WTC11 (cell line): ENCODE measurements at regions not wholly inside any gene's neighbourhood (a gene's known extent, or its start where the extent isn't known, plus 50 kb on each side); places are given as distances from the start of the nearest gene placed in this dataset.

Source experiments
- ATF1 ChIP-seq: sonication (generic); formaldehyde crosslinking; IDR thresholded peaks from 2 replicates; pipeline ENCODE4 v1.8.1; 2023; ENCODE audit warnings: mild to moderate bottlenecking, moderate library complexity, missing genetic modification reagents
- CTCF ChIP-seq: fragments of 200-600 bp; IDR thresholded peaks from 2 replicates; pipeline ENCODE4 v1.8.0; 2022; ENCODE audit warnings: antibody characterized with exemption
- MAX ChIP-seq: sonication (generic); formaldehyde crosslinking; IDR thresholded peaks from 2 replicates; pipeline ENCODE4 v1.8.0; 2022; ENCODE audit warnings: mild to moderate bottlenecking, missing genetic modification reagents
- STAT6 ChIP-seq: sonication (generic); formaldehyde crosslinking; conservative IDR thresholded peaks from 2 replicates; pipeline ENCODE4 v1.8.1; 2023; ENCODE audit warnings: mild to moderate bottlenecking, low read depth, missing genetic modification reagents, moderate library complexity
- TF ChIP-seq, protein P1 (sequence below): sonication (generic); formaldehyde crosslinking; IDR thresholded peaks from 2 replicates; pipeline ENCODE4 v1.8.0; 2022; ENCODE audit warnings: missing genetic modification reagents
- TF ChIP-seq, protein P2 (sequence below): sonication (generic); formaldehyde crosslinking; IDR thresholded peaks from 2 replicates; pipeline ENCODE4 v1.8.0; 2022; ENCODE audit warnings: mild to moderate bottlenecking, missing genetic modification reagents

- TF ChIP-seq, protein P1, sequence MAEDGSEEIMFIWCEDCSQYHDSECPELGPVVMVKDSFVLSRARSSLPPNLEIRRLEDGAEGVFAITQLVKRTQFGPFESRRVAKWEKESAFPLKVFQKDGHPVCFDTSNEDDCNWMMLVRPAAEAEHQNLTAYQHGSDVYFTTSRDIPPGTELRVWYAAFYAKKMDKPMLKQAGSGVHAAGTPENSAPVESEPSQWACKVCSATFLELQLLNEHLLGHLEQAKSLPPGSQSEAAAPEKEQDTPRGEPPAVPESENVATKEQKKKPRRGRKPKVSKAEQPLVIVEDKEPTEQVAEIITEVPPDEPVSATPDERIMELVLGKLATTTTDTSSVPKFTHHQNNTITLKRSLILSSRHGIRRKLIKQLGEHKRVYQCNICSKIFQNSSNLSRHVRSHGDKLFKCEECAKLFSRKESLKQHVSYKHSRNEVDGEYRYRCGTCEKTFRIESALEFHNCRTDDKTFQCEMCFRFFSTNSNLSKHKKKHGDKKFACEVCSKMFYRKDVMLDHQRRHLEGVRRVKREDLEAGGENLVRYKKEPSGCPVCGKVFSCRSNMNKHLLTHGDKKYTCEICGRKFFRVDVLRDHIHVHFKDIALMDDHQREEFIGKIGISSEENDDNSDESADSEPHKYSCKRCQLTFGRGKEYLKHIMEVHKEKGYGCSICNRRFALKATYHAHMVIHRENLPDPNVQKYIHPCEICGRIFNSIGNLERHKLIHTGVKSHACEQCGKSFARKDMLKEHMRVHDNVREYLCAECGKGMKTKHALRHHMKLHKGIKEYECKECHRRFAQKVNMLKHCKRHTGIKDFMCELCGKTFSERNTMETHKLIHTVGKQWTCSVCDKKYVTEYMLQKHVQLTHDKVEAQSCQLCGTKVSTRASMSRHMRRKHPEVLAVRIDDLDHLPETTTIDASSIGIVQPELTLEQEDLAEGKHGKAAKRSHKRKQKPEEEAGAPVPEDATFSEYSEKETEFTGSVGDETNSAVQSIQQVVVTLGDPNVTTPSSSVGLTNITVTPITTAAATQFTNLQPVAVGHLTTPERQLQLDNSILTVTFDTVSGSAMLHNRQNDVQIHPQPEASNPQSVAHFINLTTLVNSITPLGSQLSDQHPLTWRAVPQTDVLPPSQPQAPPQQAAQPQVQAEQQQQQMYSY, result no peak
- TF ChIP-seq CTCF (no peak), ATF1 (no peak), MAX (CRISPR knock-in tag) (no peak), STAT6 (CRISPR knock-in tag) (no peak)
- TF ChIP-seq, protein P2, sequence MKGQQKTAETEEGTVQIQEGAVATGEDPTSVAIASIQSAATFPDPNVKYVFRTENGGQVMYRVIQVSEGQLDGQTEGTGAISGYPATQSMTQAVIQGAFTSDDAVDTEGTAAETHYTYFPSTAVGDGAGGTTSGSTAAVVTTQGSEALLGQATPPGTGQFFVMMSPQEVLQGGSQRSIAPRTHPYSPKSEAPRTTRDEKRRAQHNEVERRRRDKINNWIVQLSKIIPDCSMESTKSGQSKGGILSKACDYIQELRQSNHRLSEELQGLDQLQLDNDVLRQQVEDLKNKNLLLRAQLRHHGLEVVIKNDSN, result no peak
Measured at GRCh38 chr12:54784115-54784514, 70.2 kb upstream of the MUCL1 start.
